HG03280 (cell line): ENCODE measurements at regions not wholly inside any gene's neighbourhood (a gene's known extent, or its start where the extent isn't known, plus 50 kb on each side); places are given as distances from the start of the nearest gene placed in this dataset.
"Not testable (repeated sequence)": the region's sequence is repeated elsewhere in the genome, so short reads cannot be mapped to it uniquely, and the experiment has no call there.

Source experiments
- ATAC-seq: cut with Tn5 transposase; IDR thresholded peaks from one replicate; pipeline ENCODE4 v1.9.1; 2021; ENCODE audit warnings: mild to moderate bottlenecking, moderate library complexity; ENCODE audit not compliant: unreplicated experiment

DNA sequence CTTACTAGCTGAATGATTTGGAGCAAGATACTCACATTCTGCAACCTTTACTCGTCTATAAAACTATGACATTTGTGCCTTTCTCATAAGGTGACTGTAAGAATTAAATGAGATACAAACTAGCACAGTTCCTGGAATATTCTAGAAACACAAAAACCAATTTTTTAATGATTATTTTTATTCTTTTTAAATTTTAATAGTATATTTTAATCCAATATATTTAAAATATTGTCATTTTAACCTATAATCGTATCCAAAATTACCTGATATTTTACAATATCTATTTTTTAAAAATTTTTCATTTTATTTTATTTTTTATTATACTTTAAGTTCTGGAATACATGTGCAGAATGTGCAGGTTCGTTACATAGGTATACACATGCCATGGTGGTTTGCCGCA, 238.1 kb downstream of the OLFM4 start:
- no peak for ATAC-seq

DNA sequence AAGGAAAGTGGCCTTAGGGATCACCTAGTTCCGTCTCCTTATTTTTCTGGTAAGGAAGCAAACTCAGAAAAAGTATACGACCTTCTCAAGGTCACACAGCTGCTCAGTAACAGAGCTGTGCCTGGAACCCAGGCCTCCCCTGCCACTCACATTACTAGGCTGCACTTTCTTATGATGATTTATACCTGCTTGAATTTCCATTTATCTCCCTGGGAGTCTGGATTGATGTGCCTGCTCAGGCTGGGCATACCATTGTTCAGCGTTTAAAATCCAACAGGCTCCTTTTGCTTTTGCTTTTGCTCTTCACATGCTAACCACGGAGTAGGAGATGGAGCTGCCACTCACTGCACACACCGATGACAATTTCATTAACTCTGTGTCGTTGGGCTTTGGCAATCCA, 241.0 kb downstream of the OLFM4 start:
- ATAC-seq = no peak

DNA sequence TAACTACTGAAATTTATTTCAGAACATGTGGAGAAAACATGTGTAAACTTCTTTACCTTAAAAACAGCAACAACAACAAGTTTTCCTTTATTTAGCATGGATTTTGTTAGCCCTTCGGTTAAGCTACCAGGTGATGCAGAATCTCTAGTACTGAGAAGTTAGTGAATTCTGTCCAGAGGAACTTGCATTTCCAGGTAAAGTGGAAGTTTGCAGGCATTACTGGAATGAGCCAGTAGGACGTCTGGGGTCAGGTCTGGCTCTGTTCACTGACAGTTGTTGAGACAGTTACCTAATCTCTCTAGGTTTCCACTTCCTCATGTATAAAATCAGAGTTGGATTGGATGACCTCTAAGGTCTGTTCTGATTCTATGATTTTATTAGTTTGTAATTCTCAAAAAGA, 244.3 kb downstream of the OLFM4 start:
- no peak for ATAC-seq

DNA sequence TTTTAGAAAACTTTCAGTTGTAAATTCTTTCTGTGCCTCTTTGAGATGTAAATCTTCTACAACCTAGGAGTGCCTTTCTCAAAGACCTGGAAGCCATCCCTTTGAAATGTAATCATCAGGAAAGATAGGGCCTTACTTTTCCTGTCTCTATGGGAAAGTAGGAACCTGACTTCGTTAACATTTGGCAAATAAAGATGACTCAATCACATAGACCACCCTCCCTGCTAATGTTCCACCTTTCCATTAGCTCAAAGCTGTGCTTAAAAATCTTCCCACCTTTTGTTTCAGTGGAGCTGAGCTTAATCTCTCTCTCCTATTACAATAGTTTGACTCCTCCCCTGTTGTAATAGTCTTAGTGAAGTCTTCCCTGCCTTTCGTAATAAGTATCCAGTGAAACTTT, 247.7 kb downstream of the OLFM4 start:
- ATAC-seq = no peak

DNA sequence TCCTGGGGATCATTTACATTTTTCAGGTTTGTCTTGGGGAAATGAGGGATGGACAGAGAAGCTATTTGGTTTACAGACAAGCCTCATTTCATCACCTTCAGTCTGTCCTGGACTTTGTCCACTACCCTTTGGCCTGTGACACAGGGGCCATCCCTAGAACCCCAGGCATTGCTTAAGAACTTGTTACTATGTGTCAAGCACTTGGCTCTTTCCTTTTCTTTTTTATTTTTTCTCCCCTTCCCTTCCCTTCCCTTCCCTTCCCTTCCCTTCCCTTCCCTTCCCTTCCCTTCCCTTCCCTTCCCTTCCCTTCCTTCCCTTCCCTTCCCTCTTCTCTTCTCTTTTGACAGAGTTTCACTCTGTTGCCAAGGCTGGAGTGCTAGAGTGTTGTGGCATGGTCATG, 253.1 kb downstream of the OLFM4 start:
- no peak for ATAC-seq

DNA sequence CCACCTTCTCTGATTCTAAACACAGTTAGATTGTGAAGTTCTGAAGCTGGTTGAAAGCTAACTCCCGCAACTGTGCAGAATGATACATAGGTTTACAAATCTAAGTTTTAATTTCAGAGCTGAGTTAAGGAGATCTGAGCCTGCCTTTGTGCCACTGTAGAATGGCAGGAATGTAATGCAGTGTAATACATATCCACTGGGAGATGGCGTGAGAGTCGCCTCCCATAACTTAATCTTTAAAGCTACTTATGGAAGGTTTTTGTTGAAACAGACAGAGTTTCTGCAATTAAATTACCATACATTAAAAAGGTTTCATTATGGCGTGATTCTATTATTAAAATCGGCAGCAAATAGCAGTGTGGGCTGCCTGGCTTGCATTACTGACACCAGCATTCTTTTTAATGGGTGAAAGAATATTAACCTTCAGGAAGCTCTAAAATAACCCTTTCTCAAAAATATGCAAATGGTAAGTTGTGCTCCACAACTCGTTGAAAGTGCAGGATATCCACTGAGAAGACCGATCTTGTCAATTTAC, 257.4 kb downstream of the OLFM4 start:
- no peak for ATAC-seq

DNA sequence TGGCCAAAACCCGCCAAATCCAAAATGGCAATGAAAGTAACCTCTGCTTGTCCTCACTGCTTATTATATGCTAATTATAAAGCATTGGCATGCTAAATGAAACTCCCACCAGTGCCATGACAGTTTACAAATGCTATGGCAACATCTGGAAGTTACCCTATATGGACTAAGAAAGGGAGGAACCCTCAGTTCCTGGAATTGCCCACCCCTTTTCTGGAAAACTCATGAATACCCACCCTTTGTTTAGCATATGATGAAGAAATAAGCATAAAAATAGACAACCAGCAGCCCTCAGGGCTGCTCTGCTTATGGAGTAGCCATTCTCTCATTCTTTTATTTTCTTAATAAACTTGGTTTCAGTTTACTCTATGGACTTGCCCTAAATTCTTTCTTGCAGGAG, 269.8 kb downstream of the OLFM4 start:
- ATAC-seq = no peak

DNA sequence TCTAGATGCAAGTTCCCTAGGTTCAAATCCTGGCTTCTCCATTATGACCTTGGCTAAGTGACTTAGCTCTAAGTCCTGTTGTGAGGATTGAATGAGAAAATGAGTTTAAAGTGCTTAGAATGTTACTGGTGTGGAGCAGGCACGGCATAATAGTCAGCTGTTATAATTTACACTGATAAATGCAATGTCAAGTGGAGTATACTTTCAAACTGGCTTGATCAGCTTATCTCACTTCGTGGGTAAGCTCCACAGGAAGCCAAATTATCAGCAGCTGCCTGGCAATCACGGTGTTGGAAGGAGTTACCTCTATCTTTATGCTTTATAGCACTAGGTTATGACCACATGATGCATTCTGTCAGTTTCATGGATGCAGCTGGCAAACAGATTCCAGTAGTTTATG, 272.8 kb downstream of the OLFM4 start:
- no peak for ATAC-seq

DNA sequence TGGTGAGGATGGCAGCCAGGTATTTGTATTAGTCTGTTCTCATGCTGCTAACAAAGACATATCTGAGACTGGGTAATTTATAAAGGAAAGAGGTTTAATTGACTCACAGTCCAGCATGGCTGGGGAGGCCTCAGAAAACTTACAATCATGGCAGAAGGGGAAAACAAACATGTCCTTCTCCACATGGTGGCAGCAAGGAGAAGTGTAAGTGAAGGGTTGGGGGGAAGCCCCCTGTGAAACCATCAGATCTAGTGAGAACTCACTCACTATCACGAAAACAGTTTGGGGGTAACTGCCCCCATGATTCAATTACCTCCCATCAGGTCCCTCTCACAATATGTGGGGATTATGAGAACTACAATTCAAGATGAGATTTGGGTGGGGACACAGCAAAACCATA, 276.8 kb downstream of the OLFM4 start:
- not testable (repeated sequence) for ATAC-seq

DNA sequence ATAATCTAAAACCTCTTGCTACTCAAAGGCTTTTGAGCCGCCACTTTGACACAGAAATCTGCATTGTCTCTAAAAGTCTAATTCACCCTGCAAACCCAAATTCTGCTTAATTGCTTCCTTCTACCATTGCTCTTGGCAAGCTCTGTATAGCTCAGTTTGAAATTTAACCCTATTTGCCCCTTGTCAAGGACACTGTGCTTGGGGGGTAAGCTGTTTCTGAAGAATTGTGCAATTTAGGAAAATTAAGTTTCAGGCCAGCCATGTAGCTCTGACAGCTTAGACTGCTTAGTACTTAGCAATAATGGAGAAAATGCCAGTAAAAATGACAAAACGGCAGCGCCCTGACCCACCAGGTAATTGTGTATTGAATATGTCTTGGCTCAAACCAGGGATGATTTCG, 282.2 kb downstream of the OLFM4 start:
- no peak for ATAC-seq

DNA sequence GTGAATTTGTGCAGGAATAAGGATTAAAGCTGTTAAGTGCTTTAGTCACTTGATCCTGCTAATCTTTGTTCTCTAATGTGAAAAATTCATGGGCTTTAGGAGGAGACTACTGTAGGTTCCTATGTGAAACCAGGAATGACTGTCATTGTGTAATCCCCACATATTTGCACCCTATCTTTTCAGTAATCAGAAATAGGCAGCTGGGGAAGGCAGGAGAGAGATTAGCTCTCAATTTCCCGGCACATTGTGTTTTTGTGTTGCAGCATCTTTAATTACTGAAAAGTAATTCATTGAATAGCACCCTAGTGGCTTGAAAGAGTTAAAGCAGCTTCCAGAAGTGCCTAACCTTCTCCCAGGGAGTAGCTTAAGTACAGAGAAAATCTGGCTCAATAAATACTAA, 282.9 kb downstream of the OLFM4 start:
- no peak for ATAC-seq

DNA sequence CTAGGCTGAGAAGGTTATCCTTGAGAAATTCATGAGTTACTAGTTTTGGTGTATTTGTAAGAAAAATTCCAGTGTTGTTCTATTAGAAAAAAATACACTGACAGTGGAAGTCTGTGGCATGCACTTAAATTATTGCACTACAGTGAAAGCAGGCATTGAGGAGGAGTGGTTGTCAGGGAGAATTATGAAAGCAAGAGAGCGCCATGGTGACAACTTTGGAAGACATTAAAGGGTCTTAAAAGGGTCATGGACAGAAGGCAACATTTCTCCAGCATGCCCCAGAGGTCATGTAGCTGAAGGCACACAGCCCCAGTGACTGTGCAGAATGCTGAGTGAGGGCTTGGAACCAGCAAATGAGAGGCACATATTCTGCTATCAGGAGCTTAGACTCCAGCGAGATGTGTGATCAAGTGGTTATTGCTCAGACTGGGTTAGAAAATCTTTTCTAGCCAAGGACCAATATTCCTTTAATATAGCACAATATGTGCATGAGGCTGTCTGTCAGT, 292.7 kb downstream of the OLFM4 start:
- ATAC-seq = no peak

DNA sequence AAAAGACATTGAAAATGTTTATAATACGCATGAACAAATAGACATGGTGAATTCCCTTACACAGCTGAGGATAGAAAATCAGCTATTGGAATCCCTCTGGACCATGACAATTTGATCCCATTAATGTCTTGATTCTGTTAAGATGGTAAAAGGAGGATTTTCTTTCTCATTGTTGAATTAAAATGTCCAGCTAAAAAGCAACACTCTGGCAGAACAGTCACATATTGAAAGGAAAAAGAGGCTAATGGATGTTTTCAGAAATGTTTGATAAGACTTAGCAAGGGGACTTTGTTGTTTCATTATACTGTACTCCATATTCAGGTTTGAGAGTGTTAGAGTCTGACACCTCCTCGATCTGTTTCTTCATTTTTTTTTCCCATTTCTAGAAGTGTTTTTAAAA, 296.0 kb downstream of the OLFM4 start:
- ATAC-seq = no peak

DNA sequence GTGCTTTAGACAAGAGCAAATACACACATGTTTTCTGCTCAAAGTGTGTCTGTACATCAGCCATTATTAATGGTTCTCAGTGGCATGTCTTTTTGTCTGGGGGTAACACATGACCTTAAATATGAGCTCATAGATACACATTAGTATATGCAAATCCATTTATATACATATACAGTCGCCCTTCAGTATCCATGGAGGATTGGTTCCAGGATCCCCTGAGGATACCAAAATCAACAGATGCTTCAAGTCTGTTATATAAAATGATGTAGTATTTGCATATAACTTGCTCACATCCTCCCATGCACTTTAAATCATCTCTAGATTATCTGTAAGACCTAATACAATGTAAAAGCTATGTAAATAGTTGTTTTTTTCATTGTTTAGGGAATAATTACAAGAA, 298.1 kb downstream of the OLFM4 start:
- no peak for ATAC-seq

DNA sequence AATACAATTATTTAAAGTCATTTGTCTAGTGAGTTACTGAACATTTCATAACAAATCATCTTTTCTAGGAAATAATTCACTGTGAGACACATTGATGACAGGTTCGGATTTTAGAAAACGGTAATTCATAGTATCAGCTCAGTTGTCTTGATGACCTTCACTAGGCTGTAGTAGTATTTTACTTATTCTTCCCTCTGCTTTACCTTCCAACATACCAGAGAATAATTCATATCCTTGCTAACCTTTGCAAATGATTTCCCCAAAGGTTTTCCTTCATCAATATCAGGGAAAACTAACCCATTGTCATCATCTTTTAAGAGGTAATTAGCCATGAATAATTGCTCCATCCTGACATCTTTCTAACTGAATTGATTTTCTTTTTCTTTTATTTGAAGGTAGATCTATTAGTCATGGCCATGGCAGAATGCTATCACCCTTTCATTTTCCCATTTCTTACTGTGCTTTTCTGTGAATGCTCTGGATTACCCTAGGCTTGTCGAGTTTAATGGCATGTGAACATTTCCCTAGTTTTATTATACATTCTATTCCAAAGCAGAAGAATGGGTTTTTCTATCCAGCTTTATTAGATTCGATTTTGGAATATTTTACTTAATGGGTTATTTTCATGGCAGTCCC, 299.2 kb downstream of the OLFM4 start:
- ATAC-seq = no peak

DNA sequence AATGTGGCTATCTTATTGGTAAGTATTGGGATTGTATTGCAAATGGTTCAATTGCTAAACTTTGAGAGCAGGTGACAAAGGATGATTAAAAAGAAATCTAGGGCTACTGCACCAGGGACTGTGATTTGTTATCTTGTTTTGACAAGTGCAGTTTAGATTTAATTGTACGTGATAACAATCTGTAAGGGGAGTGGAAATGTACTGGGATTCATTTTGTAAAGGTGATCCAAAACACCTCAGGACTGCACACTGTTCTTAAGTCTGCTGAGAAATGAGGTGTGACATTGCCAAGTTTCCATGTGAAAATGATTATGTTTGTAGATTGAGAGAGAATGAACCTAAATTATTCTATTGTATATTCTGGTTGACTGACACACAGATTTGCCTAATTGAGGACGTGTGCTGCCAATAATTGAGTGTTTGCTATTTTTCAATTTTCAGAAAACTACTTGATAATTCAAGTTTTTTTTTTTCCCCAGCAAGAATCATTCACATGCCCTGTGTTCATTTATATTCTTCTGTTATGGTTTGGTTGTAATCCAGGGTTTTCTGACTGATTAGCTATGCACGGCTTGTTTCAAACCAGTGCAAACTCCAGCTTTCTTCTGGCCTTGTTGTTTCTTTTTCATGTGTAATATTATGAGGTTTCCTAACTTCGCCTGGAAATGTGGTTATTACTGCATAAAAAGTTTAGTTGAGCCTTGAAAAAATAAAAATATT, 308.0 kb downstream of the OLFM4 start:
- ATAC-seq = no peak

DNA sequence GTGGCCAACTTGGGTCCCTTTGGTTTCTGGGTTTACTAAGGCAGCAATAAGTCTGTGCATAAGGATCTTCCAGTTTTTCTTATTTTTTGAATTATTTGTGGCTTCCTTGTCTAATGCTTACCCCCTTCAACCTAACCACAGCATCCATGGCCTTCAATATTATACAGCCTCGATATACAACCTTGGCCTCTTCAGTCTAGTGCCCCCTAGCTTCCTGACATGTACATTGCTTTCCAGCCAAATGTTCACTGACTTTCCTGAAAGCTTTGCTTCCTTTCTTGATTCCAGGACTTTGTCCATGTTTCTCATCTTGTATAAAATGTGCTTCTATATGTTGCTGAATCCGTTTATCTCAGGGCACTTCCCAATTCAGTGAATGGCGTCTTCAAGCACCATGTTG, 310.1 kb downstream of the OLFM4 start:
- ATAC-seq = no peak

DNA sequence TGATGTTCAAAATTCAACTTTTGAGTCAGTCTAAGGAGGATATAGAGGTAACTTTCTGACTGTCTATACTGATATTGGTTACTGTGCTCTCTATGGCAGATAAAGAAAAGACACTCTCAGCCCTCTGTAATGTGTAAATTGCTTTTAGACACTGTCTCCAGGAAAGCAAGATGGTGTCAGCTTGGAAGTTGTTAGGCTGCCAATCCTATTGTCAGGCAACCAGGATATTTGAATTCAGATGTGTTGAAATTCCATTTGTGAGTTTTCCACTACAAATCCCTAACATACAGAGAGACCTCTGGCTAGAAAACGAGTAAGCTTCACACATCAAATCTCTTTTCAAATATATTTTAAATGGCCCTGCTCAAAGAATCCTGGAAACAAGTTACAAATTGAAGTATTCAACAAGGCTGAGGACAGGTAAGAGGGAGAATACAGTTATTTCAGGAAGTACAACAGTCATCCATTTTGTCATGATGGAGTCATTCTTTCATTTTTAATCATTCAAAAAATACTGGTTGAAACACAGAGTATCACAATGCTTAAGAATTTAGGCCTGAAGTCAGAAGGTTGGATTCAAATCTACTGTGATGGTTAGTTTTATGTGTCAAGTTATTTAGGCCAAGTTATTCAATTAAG, 312.0 kb downstream of the OLFM4 start:
- ATAC-seq = no peak

DNA sequence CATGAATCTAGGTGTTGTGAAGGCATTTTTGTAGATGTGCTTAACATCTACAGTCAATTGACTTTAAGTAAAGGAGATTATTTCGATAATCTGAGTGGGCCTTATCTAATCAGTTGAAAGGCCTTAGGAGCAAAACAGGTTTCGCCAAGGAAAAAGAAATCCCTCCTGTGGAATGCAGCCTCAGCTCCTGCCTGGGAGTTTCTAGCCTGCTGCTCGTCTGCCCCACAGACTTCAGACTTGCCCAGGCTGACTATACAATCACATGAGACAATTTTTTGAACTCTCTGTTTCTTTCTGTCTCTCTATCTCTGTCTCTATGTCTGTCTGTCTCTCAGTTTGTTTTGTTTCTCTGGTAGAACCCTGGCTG, 312.5 kb downstream of the OLFM4 start:
- ATAC-seq = no peak

DNA sequence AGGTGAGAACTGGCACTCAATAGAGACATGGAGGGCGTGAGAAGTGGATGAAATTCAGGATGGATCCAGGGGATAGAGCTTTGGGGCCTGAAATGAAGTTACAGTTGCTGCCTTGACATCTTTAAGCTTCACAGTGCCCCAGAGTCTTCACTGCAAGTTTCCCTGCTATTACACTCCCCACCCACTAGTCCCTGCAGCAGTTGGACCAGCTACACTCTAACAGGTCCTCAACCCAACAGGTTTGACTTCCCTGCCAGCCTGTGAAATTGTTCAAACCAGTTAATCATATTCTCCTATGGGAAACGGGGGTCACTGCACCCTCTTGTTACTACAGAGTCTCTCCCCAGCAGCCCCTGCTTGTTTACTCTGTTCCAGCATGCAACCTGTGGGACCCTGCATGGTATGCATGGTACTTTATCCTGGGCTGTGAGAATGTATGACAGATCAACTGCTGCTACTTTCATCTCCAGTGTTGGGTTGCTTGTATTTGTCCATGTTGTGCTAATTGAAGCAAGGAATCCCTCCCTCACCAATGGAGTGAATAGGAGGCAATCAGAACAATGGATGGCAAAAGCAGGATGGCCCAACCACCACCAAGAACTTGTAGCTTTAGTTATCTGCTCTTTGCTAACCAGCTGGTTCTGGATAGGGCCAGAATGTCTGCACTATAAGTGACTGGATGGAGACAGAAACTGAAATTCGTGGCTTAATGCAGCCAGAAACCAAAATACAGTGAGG, 314.2 kb downstream of the OLFM4 start:
- ATAC-seq = no peak

DNA sequence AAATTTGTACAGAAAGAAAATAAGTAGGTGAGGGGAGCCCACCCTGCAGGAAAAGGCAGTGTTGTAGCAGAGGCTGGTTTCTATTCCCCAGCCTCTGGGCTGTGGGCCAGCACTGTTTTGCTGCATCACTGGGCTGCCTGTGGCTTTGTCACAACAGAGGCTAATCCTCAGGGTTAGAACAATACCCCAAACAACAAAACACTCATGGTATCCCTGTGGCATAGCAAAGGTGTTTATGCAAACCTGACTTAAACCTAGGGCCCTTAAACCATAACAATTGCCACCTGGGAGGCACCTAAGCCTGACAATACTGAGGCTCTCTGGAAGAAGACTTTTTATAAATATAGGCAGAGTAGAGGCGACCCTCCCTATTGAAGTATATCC, 314.7 kb downstream of the OLFM4 start:
- no peak for ATAC-seq
